Panc1 (cell line): ENCODE measurements at regions not wholly inside any gene's neighbourhood (a gene's known extent, or its start where the extent isn't known, plus 50 kb on each side); places are given as distances from the start of the nearest gene placed in this dataset.

Source experiments
- POLR2AphosphoS5 ChIP-seq: IDR thresholded peaks from 2 replicates; pipeline ENCODE4 v1.6.1; 2012; ENCODE audit warnings: mild to moderate bottlenecking, low read depth, low read length, moderate library complexity
- SIN3A ChIP-seq: IDR thresholded peaks from 2 replicates; pipeline ENCODE4 v1.6.1; 2012; ENCODE audit warnings: low read depth, mild to moderate bottlenecking, low read length, moderate library complexity, borderline replicate concordance; ENCODE audit not compliant: insufficient read depth
- TF ChIP-seq, protein P1 (sequence below): fragments of 450-650 bp; IDR thresholded peaks from 2 replicates; pipeline ENCODE4 v1.5.1; 2017; ENCODE audit warnings: mild to moderate bottlenecking

DNA sequence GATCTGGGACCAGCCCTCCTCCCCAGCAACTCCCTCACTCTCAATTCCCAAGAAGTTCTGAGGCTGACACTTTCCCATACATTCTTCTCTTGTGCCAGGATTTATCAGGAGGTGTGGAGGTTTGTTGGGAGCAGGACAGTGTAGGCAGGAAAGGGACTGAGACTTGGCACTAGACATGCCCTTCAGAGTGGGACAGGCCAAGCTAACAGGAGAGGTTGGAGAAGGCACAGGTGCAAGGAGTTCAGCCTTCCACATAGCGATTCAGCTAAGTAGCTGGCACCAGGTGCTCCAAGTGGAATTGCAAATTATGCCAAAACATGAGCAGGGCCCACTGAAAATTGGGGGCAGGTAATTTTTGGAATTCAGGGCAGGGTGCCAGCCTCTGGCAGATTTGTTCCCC, 83.0 kb upstream of the DUSP10 start:
- TF ChIP-seq, protein P1, sequence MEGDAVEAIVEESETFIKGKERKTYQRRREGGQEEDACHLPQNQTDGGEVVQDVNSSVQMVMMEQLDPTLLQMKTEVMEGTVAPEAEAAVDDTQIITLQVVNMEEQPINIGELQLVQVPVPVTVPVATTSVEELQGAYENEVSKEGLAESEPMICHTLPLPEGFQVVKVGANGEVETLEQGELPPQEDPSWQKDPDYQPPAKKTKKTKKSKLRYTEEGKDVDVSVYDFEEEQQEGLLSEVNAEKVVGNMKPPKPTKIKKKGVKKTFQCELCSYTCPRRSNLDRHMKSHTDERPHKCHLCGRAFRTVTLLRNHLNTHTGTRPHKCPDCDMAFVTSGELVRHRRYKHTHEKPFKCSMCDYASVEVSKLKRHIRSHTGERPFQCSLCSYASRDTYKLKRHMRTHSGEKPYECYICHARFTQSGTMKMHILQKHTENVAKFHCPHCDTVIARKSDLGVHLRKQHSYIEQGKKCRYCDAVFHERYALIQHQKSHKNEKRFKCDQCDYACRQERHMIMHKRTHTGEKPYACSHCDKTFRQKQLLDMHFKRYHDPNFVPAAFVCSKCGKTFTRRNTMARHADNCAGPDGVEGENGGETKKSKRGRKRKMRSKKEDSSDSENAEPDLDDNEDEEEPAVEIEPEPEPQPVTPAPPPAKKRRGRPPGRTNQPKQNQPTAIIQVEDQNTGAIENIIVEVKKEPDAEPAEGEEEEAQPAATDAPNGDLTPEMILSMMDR: no peak
- TF ChIP-seq POLR2AphosphoS5 (no peak), SIN3A (no peak)
